Lung (tissue), 11 donors: ENCODE measurements at regions not wholly inside any gene's neighbourhood (a gene's known extent, or its start where the extent isn't known, plus 50 kb on each side); places are given as distances from the start of the nearest gene placed in this dataset.

Source experiments
- ATAC-seq: fragments of 200-7000 bp; cut with Tn5 transposase; one replicate; pipeline ENCODE4 v1.9.1; 2020; ENCODE audit warnings: moderate number of reproducible peaks; ENCODE audit not compliant: insufficient read depth, low FRiP score
- DNase-seq, 3 donors: peaks; one replicate each; pipeline ENCODE4 v3.0.0-alpha.2; 2013 to 2017
- H3K27ac ChIP-seq, 2 donors: one replicate each; pipeline ENCODE4 v1.5.1; 2013; ENCODE audit warnings: mild to moderate bottlenecking in 2 of 2, moderate library complexity in 2 of 2, control low read depth in 1 of 2, inconsistent platforms in 1 of 2, low read depth in 1 of 2, low read length in 1 of 2
- H3K27me3 ChIP-seq, 3 donors: one replicate each; pipeline ENCODE4 v1.5.1; 2013; ENCODE audit warnings: low read length in 2 of 3; ENCODE audit not compliant: control insufficient read depth in 3 of 3, insufficient read depth in 3 of 3
- H3K36me3 ChIP-seq, 4 donors: one replicate each; pipeline ENCODE4 v1.5.1; 2013; ENCODE audit warnings: low read length in 4 of 4, mild to moderate bottlenecking in 1 of 4, moderate library complexity in 1 of 4; ENCODE audit not compliant: control insufficient read depth in 4 of 4, insufficient read depth in 4 of 4
- H3K4me1 ChIP-seq, 5 donors: one replicate each; pipeline ENCODE4 v1.5.1; 2013; ENCODE audit warnings: low read length in 5 of 5, mild to moderate bottlenecking in 2 of 5, moderate library complexity in 1 of 5; ENCODE audit not compliant: control insufficient read depth in 5 of 5, insufficient read depth in 5 of 5
- H3K4me3 ChIP-seq: one replicate; pipeline ENCODE4 v1.5.1; 2013; ENCODE audit warnings: mild to moderate bottlenecking, control low read depth, moderate library complexity
- H3K9ac ChIP-seq, 2 donors: one replicate each; pipeline ENCODE4 v1.5.1; 2013; ENCODE audit warnings: low read length in 2 of 2, control low read depth in 1 of 2; ENCODE audit not compliant: insufficient read depth in 1 of 2
- H3K9me3 ChIP-seq, 4 donors: one replicate each; pipeline ENCODE4 v1.5.1; 2013; ENCODE audit warnings: low read length in 3 of 4, mild to moderate bottlenecking in 1 of 4, moderate library complexity in 1 of 4; ENCODE audit not compliant: control insufficient read depth in 4 of 4, insufficient read depth in 3 of 4
- WGBS, 2 donors: extraction: QIAGEN DNeasy Blood & Tissue Kit; methylation state at CpG; one replicate each; pipeline ENCODE4 v1.1.7; 2013; 5-methylcytosine and 5-hydroxymethylcytosine counted together
- TF ChIP-seq, protein P1 (sequence below): IDR thresholded peaks from 2 replicates; pipeline ENCODE4 v1.5.1; 2012; ENCODE audit warnings: mild to moderate bottlenecking; ENCODE audit errors: control extremely low read depth, extremely low read depth
- donor health status: control.
- donor health status: control.
- donor health status: Bipolar disorder and iron deficiency.
- donor health status: healthy.
- donor health status: DM: yes; HTN: yes; CAD: no.

- DNase-seq (no peak), ATAC-seq (no peak)
- H3K9ac ChIP-seq: no peak overlapping the region
- 70 to 73% methylated on average over 6 of the region's 6 CpGs for WGBS, 2 donors
- H3K27ac ChIP-seq: no peak overlapping the region
- no peaks in the 10 kb centered on the region for H3K27me3 ChIP-seq
- no peaks in the 10 kb centered on the region for H3K36me3 ChIP-seq
- H3K4me3 ChIP-seq: no peak overlapping the region
- TF ChIP-seq, protein P1, sequence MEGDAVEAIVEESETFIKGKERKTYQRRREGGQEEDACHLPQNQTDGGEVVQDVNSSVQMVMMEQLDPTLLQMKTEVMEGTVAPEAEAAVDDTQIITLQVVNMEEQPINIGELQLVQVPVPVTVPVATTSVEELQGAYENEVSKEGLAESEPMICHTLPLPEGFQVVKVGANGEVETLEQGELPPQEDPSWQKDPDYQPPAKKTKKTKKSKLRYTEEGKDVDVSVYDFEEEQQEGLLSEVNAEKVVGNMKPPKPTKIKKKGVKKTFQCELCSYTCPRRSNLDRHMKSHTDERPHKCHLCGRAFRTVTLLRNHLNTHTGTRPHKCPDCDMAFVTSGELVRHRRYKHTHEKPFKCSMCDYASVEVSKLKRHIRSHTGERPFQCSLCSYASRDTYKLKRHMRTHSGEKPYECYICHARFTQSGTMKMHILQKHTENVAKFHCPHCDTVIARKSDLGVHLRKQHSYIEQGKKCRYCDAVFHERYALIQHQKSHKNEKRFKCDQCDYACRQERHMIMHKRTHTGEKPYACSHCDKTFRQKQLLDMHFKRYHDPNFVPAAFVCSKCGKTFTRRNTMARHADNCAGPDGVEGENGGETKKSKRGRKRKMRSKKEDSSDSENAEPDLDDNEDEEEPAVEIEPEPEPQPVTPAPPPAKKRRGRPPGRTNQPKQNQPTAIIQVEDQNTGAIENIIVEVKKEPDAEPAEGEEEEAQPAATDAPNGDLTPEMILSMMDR: no peak
- peaks cover 0 to 14% (median 8%) of the 10 kb centered on the region in 5 donors for H3K4me1 ChIP-seq
- H3K9me3 ChIP-seq: peaks cover 0 to 7% (median 1%) of the 10 kb centered on the region in 4 donors
Measured at GRCh38 chr5:143541943-143542797, 138.7 kb upstream of the NR3C1 start.

DNA sequence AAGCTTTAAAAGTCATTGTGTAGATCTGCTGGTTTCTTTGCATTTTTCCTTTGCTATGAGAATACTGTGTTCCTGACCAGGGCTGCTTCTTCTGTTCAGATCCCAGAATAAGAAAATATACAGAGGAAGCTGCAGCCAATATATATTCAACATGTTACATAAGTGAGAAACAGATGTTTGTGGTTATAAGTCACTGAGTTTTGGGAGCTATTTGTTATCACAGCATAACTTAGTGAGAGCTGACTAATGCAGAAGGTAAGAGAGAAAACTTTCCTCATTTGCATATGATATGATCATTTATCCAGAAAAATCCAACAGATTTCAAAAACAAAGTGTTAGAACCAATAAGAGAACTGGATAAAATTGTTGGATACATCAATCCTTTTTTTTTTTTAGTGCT lies 136.3 kb upstream of the NR3C1 start:
- Histone ChIP-seq H3K27ac (no peak overlapping the region), H3K27me3 (no peaks in the 10 kb centered on the region), H3K4me1 (peaks cover 0 to 14% (median 8%) of the 10 kb centered on the region in 5 donors), H3K9me3 (peaks cover 0 to 4% (median 1%) of the 10 kb centered on the region in 4 donors), H3K36me3 (no peaks in the 10 kb centered on the region), H3K9ac (no peak overlapping the region), H3K4me3 (no peak overlapping the region)
- TF ChIP-seq, protein P1: no peak
- DNase-seq (no peak), ATAC-seq (no peak)

DNA sequence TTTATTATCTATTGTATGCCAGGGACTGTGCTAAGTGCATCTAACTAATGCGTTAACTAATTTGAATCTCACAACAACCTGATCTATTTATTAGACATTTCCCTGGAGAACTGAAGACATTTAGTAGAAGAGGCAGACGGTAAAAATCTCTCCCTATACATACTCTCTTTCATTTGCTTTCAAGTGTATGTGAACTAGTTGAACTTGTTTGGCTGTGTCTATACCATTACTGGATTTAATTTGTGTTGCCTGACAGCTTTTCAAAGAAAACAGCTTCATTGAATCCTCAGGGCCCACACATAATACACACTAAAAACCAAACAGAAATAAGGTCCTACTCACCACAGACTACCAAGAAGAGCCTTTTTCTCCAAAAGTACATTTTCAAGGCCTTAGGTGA lies 133.6 kb upstream of the NR3C1 start:
- 92 to 97% methylated on average over 2 of the region's 2 CpGs for WGBS, 2 donors
- ATAC-seq (no peak), DNase-seq (peak in 1 of 3 donors; percentile 12)
- no peaks in the 10 kb centered on the region for H3K27me3 ChIP-seq
- no peak overlapping the region for H3K27ac ChIP-seq
- peaks cover 0 to 4% (median 1%) of the 10 kb centered on the region in 4 donors for H3K9me3 ChIP-seq
- no peak overlapping the region for H3K9ac ChIP-seq
- no peak overlapping the region for H3K4me3 ChIP-seq
- H3K36me3 ChIP-seq: no peaks in the 10 kb centered on the region
- H3K4me1 ChIP-seq: peaks cover 0 to 3% (median 0%) of the 10 kb centered on the region in 5 donors
- TF ChIP-seq, protein P1: no peak
